Stimulated activated CD8-positive, alpha-beta memory T cell treated with anti-CD3 and anti-CD28 coated beads, Interleukin-12 subunit alpha, Interleukin-12 subunit beta, amount 100 ng/mL, for 24 hours (primary cell): ENCODE measurements at regions not wholly inside any gene's neighbourhood (a gene's known extent, or its start where the extent isn't known, plus 50 kb on each side); places are given as distances from the start of the nearest gene placed in this dataset.
A peak's percentile ranks its signal among the peaks of the same experiment; 100 is the strongest.

Experiments used
- DNase-seq: peaks from one replicate; pipeline ENCODE4 v3.0.0-alpha.2; 2020; ENCODE audit errors: extremely low read depth

DNA sequence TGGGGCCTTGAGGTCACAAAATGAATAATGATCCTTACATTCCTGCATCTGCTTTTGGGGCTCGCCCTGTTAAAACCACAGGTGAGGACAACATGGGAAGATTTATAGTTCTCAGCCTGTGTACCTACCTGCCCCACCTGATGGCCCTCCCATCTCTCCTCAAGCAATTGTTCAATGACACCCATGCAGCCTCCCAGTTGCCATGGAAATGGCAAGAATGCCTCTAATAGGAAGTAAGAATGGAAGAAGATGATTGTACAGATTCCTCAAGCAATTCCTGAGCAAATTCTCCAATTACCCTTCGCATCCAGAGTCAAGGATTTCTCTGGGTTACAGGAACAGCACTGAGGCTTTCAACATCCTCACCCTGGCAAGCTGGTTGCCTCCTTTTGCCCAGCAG, 78.6 kb upstream of the CCL2 start:
- DNase-seq: no peak

DNA sequence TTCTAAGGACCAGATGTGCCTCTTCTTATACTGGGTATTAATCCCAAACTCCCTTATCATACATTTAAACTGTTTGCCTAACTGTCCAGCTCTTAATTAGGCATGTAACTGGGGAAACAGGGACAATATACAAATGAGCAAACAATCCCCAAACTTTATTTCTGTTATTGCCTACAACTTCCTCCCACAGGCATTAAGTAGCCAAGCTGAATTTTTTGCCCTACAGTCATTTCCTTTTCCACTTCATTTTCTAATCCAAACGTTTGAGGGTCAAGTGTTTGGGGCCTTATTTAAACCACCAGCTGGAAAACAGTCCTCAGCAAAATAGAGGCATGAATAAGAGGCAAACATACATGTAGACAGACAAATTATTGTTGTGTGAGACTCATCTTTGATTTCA, 77.4 kb upstream of the CCL2 start:
- DNase-seq: no peak

DNA sequence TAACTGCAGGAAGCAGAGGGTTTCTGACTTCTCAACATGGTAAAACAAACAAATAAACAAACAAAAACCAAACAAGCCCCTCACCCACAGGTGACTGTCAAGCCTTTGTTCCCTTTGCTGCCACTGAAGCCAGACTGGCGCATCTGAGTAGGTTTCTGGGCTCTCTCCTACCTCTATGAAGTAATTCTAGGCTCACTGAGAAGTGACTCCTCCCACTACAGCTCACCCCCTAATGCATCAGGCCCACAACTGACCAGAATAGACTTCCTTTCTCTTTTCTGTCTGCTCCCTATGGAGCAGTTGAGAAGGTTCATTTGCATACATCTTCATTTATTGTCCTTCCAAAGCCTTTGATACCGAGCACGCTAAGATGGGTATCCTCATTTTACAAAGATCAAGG, 77.0 kb upstream of the CCL2 start:
- no peak for DNase-seq

DNA sequence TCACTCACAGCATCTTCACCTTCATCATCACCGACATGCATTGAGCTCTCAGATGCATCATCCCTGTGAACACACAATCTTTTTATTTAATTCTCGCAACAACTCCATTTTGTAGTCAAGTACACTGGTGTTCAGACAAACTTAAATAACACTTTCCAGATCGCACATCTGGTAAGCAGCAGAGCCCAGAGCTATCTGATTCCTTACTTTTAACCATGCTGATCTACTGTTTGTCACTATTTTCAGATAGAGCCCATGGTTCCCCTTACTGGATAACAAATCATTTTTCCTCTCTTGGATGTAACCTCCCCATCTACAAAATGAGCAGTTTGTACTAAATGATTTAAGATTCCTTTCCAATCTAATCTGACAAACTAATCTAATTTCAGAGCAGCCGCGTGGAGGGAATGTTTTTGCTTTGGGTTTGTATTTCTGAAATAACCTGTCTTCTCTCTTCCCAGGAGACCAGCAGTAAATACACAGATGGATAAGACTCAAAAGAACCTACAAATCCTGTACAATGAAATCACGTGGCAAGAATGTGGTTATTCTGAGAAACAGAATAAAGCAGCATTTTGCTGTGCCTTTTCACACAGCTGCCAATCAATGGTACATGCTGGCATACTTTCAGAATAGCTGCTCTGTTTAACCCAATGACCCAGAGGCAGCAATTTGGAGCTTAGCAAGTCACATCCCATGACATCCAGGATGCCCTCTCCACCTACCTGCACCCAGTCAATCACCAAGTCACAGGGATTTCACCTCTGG, 72.9 kb upstream of the CCL2 start:
- DNase-seq: no peak

DNA sequence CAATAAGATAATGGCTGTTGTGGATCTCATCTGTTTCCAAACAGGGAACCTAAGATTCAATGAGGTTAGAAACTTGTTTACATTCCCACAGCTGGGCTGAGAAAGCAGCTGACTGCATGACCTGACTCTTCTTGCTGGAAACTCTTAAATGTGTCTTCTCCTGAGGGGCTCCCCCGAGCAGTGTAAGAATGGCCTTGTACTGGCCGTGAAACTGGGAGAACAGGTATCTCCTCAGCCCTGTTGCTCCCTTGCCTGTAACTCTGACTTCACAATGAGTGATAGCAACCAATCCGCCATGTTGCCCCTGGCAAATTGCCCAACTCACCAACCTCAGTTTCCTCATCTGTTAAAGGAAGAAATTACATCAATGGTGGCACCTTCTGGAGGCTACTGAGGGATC, 59.1 kb upstream of the CCL2 start:
- no peak for DNase-seq

DNA sequence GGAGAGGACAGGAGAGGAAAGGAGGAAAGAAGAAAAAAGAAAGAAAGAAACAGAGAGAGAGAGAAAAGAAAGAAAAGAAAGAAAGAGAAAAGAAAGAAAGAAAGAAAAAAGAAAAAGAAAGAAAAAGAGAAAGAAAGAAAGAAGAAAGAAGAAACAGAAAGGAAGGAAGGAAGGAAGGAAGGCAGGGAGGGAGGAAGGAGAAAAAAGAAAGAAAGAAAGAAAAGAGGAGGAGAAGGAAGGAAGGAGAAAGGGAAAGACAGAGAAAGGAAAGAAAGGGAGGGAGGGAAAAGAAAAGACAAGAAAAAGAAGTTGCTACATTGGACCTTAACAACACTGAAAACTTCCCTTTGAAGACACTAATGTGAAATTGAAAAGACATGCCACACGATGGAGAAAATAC, 56.6 kb upstream of the CCL2 start:
- DNase-seq: no peak

DNA sequence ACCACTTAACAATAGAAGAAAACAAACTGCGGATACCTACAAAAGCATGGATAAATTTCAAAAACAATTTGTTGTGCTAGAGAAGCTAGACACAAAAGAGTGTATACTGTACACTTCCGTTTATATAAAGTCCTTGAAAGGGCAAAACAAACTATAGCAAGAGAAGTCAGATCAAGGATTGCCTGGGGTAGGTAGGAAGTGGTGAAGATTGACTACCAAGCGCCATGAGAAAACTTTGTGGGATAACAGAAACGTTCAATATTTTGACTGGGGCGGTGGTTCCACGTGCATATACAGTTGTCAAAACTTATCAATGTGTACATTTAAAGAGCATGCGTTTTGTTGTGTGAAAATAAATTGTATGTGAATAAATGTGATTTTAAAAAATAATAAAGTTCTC, 55.6 kb upstream of the CCL2 start:
- no peak for DNase-seq

DNA sequence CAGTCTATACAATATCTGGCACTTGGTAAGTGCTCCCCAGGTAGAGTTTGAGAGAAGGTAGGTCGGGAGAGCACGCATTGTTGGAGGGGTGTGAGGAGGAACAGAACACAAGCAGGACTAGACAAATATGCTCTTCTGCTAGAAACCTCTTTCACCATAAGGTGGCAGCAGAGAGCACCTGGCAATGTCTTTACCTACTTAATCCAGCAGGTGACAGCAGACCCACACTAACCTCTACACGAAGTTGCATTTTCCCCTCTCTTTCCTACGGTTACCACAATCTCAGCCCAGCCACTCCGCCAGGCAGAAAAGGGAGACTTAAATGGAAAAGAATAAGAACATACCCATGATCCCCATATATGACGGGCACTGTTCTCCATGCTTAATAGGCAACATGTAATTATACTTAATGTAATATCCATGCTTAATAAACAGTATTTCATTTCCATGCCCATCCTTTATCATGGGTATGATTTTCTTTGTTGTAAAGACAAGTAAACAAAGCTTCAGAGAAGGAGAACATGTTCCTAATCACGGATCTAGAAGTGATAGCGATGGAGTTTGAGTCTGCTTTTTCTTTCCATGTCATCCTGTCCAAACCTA, 55.1 kb upstream of the CCL2 start:
- peak; percentile 5 for DNase-seq

DNA sequence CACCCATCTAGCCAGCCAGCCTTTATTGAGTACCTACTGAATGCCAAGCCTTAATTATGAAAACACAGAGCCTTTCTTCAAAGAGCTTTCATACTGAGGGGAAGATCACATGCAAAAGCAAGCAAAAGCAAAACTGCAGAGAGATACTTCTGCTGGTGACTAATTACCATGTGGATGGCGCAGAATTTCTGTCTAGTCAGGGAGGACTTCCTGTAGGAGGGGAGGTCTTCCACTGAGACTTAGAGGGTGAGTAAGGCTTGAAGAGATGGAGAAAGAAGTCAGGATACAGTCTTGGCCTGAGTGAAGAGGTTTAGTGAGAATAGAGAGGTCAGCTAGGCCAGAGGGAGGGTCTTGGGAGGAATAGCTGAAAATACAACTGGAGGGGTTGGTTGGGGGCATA, 53.9 kb upstream of the CCL2 start:
- no peak for DNase-seq

DNA sequence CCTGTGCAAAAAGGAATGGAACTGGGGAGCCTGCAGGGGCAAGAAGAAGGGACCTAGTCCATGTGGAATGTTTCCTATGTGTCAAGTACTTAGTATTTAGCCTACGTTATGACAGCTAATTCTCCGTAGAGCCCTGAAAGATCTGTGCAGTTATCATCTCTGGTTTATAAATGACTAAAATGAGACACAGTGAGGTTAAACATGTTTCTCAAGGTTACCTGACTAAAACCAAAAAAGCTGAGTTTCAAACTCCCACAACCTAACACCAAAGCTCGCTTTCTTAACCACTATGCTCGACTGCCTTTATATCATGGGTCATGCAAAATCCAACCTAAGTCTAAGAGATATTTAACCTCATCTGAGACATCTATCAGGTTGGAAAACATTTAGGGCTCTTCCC, 53.3 kb upstream of the CCL2 start:
- DNase-seq: no peak

DNA sequence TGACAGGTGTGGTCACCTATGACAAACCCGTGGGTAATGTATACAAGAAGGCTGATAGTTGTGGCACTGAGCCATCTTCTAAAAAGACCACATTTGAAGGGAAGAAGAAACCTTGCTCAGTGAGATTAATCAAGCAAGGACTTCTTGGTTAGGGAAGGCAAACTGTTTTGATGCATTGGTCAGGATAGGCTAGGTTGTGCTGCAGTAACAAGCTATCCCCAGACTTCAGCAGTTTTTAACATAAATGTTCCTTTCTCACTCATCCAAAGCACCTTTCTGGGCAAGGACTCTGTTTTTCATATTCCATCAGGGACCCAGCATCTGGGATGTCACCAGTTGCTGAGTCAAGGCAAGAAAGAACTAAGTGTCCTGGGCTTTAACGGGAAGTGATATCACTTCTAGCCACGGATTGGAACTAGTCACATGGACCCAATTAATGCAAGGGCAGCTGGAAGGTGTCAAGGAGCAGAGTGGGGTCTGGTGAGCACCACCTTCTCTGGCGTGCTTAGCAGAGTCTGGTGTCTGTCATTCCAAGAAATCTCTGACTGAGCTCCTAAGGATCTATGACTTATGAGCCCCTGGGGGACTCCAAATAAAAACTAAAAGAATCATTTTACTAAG, 52.0 kb upstream of the CCL2 start:
- no peak for DNase-seq

DNA sequence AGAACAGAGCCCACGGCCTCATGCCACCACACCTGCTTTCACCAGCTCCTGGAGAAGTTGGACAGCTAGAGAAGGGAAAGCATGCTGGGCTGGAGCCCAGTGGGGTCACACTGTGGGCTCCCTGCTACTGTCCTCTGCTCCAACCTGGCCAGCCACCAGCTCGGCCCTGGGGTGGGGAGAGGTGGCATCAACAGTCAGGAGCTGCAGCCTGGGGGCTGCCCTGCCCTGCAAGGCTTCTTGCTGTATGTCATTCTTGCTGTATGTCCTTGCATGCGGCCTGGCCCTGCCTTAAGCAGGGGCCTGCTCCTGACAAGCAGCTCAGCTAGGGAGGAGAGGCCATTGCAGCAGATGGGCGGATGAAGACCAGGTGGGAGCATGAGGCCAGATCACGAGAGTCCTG, 50.7 kb upstream of the CCL2 start:
- DNase-seq: no peak
